Keratinocyte (primary cell): ENCODE measurements at regions not wholly inside any gene's neighbourhood (a gene's known extent, or its start where the extent isn't known, plus 50 kb on each side); places are given as distances from the start of the nearest gene placed in this dataset.

Experiments used
- EZH2 ChIP-seq: IDR thresholded peaks from one replicate; pipeline ENCODE4 v1.6.1; 2012; ENCODE audit warnings: inconsistent platforms, mild to moderate bottlenecking, low read length, moderate library complexity
- TF ChIP-seq, protein P1 (sequence below), 3 experiments: IDR thresholded peaks in 1 of 3; conservative IDR thresholded peaks in 1 of 3; optimal IDR thresholded peaks in 1 of 3; 2 replicates in 2 of 3; 3 replicates in 1 of 3; pipeline versions ENCODE3 to v1.5.1; 2011; ENCODE audit warnings: low read length in 3 of 3, mild to moderate bottlenecking in 3 of 3, moderate library complexity in 2 of 3, control low read depth in 1 of 3, inconsistent platforms in 1 of 3; ENCODE audit not compliant: insufficient read depth in 2 of 3; ENCODE audit errors: extremely low read depth in 1 of 3

DNA sequence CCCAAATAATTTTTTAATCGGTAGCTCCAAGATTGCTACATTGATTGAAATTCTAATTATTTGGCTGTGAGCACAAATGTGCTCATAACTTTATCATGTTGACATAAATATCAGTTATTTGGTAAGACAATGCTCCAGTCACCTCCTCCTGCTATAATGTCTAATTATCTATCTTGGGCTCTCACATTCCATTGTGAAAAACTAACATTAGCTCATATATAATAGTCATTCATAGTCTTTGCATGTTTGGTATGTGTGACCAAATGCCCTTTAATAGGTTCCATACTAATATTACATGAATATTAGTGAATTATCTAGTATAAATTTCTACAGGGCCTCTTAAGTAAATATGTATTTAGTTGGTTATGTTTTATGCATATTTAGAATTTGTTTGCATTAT is 185.6 kb upstream of the MCHR2 start:
- TF ChIP-seq, protein P1, sequence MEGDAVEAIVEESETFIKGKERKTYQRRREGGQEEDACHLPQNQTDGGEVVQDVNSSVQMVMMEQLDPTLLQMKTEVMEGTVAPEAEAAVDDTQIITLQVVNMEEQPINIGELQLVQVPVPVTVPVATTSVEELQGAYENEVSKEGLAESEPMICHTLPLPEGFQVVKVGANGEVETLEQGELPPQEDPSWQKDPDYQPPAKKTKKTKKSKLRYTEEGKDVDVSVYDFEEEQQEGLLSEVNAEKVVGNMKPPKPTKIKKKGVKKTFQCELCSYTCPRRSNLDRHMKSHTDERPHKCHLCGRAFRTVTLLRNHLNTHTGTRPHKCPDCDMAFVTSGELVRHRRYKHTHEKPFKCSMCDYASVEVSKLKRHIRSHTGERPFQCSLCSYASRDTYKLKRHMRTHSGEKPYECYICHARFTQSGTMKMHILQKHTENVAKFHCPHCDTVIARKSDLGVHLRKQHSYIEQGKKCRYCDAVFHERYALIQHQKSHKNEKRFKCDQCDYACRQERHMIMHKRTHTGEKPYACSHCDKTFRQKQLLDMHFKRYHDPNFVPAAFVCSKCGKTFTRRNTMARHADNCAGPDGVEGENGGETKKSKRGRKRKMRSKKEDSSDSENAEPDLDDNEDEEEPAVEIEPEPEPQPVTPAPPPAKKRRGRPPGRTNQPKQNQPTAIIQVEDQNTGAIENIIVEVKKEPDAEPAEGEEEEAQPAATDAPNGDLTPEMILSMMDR (optimal IDR thresholded peaks at IDR 0.05 in 1 of 3, IDR thresholded peaks at IDR 0.05 in 1 of 3, conservative IDR thresholded peaks at IDR 0.05 in 1 of 3; ENCODE audit: extremely low read depth in 1 of 3, insufficient read depth in 2 of 3, low read length in 3 of 3), result no peak
- no peak for TF ChIP-seq EZH2
